NCI-H2081 (cell line): ENCODE measurements at regions not wholly inside any gene's neighbourhood (a gene's known extent, or its start where the extent isn't known, plus 50 kb on each side); places are given as distances from the start of the nearest gene placed in this dataset.
A peak's percentile ranks its signal among the peaks of the same experiment; 100 is the strongest.
"Not testable (repeated sequence)": the region's sequence is repeated elsewhere in the genome, so short reads cannot be mapped to it uniquely, and the experiment has no call there.

ENCODE experiments used
- DNase-seq, 2 experiments: peaks; one replicate each; lab custom pipeline; 2025; lab: John Stamatoyannopoulos, UW

DNA sequence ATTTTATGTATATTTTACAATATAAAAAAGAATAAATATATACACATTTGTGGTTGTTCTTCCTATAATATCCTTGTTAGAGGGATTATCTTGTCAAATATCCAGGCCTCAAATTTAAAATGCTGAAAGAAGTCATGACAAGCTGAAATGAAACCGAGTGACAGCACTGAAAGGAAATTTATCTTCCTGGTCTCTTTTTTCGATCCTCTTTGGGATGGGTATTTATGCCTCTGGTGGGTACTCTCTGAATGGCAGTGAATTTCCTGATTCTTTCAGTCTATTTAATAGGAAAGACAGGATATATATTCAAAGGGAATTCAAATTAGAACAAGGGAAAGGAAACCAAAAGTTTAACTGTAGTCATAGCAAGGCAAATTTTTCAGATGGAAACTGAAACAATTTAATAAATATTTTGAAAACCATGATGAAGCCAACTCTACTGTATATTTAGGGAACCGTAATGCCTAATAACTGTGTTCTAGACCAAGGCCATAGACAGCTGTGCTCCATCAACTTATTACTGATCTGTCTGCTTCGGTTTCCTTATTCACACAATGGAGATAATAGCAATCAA is 97.9 kb downstream of the DLEU7 start:
- DNase-seq, result no peak

DNA sequence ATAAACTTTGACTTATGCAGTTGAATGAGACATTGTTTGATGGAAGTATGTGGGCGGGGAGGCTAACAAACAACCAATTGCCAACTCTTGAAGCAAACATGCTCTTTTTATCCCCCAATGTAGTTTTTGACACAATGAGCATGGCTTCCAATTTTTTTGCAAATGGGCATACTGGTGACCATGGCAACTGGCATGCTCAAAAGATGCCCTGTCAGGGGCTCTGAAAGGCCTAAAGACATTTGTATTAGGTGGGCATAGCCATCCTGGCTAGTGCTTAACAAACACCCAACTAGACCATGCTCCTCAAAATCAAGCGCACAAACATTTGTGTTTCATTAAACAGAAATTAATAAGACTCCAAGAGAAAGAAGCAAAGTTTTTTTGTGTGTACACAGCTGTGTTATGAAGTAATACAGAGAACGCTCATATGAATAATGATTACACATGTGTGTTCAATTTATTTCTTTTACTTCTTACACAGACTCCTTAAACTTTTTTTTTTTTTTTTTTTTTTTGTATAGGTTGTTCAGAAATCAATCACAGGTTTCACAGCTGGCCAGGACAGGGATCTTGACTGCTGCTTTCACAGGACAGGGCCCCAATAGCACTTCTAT is 95.6 kb downstream of the DLEU7 start:
- no peak for DNase-seq

DNA sequence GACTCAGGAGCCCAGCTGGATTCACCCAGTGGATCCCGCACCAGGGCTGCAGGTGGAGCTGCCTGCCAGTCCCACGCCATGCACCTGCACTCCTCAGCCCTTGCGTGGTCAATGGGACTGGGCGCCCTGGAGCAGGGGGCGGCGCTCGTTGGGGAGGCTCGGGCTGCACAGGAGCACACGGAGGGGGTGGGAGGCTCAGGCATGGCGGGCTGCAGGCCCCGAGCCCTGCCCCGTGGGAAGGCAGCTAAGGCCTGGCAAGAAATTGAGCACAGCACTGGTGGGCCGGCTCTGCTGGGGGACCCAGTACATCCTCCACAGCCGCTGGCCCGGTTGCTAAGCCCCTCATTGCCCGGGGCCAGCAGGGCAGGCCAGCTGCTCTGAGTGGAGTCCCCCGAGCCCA is 90.3 kb downstream of the DLEU7 start:
- DNase-seq, result not testable (repeated sequence)

DNA sequence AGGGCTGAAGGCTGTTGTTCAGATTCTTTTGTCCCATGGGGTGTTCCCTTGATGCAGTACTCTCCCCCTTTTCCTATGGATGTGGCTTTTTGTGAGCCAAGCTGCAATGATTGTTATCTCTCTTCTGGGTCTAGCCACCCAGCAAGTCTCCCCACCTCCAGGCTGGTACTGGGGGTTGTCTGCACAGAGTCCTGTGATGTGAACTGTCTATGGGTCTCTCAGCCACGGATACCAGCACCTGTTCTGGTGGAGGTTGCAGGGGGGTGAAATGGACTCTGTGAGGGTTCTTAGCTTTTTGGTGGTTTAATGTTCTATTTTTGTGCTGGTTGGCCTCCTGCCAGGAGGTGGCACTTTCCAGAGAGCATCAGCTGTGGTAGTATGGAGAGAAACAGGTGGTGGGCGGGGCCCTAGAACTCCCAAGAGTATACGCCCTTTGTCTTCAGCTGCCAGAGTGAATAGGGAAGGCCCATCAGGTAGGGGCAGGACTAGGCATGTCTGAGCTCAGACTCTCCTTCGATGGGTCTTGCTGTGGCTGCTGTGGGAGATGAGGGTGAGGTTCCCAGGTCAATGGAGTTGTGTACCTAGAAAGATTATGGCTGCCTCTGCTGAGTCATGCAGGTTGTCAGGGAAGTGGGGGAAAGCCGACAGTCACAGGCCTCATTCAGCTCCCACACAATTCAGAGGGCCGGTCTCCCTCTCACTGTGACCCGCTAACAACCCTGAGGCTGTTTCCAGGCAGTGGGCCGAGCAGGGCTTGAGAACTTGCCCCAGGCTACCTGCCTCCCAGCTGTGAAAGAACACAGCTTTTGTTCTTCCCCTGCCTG is 87.4 kb downstream of the DLEU7 start:
- peak; percentile 90 to 94 for DNase-seq

DNA sequence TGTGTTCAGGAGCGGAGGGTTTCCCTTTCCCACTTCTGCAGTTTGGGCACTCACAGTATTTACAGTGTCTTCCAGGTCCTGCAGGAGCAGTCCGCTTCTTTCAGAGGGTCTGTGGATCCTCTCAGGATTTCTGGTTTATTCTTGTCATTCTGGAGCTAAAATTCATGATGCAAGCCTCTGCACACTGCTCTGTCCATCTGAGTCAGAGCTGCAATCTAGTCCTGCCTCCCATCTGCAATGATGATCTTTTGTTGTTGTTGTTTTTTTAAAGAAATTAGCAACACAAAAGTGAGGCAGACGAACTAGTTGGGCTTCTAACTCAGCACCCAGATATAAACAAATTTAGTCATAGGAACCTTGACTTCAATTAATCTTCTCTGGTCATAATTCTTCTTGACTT is 86.5 kb downstream of the DLEU7 start:
- DNase-seq, result no peak

DNA sequence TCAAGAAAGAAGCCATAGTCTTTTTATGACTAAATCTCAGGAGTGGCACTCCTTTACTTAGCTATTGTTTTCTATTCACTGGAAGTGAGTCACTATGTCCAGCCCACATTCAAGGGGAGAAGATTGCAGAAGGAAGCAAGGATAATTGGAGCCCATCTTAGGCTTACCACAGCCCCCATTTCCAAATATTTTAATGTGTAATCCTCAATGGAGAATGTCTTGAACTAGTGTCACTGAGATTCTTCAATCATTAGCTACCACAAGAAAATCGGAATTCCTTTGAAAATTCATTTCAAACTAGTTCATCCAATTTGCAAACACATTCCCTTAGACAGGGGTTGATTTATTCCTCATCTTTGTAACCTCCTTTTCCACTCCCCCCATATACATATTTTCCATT is 84.7 kb downstream of the DLEU7 start:
- no peak for DNase-seq

DNA sequence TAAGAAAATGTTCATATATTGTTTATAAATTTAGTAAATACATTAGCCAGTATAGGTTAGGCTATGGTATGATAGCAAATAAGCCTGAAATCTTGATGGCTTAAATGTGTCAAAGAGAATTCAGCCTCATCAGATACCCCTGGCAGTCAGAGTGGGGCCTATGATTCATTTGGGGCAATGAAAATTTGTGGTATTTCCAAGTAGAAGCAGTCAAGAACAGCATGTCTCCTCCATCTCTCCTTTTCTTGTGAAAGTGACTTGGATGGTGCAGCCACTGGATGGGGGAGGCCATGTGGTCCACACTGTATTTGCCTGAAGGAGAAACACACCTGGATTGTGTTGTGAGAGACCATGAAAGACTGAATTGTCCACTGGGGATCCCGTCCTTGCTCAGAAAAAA is 82.7 kb downstream of the DLEU7 start:
- DNase-seq, result no peak

DNA sequence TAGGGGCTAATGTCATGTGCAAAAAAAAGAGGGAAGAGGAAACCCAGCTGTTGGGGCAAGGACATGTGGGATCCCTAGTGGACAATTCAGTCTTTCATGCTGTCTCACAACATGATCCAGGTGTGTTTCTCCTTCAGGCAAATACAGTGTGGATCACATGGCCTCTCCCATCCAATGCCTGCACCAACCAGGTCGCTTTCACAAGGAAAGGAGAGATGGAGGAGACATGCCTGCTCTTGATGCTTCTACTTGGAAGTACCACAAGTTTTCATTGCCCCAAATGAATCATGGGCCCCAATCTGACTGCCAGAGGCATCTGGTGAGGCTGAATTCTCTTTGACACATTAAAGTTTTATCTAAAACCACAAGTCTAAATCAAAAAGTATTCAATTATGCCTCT is 82.1 kb downstream of the DLEU7 start:
- no peak for DNase-seq

DNA sequence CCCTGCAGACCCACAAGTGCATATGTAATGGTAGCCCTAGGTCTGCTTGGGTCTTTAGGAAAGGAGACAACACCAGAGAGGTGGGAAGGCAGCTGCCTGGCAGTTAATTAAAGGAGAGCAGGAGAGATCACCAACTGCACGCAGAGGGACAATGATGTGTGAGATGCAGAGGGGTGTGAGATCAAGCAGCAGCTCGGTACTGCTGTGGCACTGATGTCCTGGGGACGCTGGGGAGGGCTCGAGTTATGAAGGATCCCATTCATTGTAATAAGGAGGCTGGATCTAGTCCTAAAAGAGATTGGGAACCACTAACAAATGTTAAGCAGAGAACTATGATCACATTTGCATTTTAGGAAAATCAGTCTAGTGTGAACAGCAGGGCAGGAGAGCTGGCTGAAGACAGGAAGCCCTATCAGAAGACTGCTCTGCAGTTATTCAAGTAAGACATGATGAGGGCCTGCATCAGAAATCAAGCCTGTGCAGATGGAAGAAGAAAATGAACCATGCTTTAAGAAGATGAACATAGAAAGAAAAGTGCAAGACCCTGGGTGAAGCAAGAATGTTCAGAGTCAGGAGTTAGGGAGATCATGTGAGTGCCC is 80.4 kb downstream of the DLEU7 start:
- no peak for DNase-seq

DNA sequence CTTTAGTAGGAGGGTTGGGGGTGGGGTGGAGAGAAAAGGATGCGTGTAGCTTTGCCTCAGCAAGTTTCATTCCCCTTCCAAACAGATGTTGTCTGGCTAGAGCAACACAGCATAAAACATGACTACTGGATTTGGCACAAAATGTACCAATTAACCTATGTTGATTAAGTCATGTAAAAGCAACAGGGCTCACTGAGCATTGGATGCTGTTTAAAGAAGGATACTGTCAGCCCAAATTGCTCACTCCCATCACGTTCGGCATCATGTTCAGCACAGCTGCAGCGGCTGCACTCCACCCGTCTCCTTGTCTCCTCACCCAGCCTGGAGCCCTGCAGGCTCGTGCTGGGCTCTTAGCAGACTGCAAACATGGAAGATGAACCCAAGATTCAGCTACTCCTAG is 77.5 kb downstream of the DLEU7 start:
- no peak for DNase-seq

DNA sequence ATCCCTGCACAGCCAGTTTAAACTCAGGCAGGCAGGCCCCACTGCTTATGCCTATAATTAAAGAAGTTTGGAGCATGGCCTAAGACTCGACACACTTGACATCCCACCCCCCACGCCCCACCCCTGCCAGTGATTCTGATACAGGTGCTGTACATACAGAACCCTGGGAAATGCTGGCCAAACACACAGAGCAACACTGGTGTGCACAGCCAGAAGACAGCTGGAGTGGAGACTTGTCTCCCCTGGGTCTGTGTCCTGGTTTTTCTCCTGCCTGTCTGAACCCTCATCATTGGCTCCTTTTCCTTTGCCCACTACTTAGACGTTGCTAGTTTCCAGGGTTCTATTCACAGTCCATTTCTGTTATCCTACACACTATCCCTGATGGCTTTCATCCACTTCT is 76.8 kb downstream of the DLEU7 start:
- DNase-seq, result no peak

DNA sequence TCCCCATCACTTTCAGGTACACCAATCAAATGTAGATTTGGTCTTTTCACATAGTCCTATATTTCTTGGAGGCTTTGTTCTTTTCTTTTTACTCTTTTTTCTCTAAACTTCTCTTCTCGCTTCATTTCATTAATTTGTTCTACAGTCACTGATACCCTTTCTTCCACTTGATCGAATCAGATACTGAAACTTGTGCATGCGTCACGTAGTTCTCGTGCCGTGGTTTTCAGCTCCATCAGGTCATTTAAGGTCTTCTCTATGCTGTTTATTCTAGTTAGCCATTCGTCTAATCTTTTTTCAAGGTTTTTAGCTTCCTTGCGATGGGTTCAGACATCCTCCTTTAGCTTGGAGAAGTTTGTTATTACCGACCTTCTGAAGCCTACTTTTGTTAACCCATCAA is 70.6 kb downstream of the DLEU7 start:
- DNase-seq, result not testable (repeated sequence)
